K562 (cell line): ENCODE measurements at regions not wholly inside any gene's neighbourhood (a gene's known extent, or its start where the extent isn't known, plus 50 kb on each side); places are given as distances from the start of the nearest gene placed in this dataset.
A peak's percentile ranks its signal among the peaks of the same experiment; 100 is the strongest.

Experiments used
- BRD9 ChIP-seq: fragments of 450-650 bp; IDR thresholded peaks from 2 replicates; pipeline ENCODE4 v1.6.1; 2018; ENCODE audit warnings: low read depth; ENCODE audit not compliant: partially characterized antibody
- DPF2 ChIP-seq: fragments of 450-650 bp; IDR thresholded peaks from 2 replicates; pipeline ENCODE4 v1.6.1; 2016
- EHMT2 ChIP-seq: fragments of 450-650 bp; IDR thresholded peaks from 2 replicates; pipeline ENCODE4 v1.6.1; 2018; ENCODE audit warnings: antibody characterized with exemption
- EP400 ChIP-seq: fragments of 450-650 bp; IDR thresholded peaks from 2 replicates; pipeline ENCODE4 v1.6.1; 2017; ENCODE audit warnings: antibody characterized with exemption, mild to moderate bottlenecking, moderate library complexity
- EWSR1 ChIP-seq: fragments of 450-650 bp; IDR thresholded peaks from 2 replicates; pipeline ENCODE4 v1.6.1; 2018; ENCODE audit warnings: borderline replicate concordance, mild to moderate bottlenecking, low read depth, moderate library complexity; ENCODE audit not compliant: partially characterized antibody
- ILK ChIP-seq: fragments of 450-650 bp; IDR thresholded peaks from 2 replicates; pipeline ENCODE4 v1.6.1; 2016; ENCODE audit warnings: missing genetic modification characterization, low read depth, mild to moderate bottlenecking, missing compliant biosample characterization, moderate library complexity, borderline replicate concordance
- NFRKB ChIP-seq: fragments of 450-650 bp; IDR thresholded peaks from 2 replicates; pipeline ENCODE4 v1.6.1; 2016; ENCODE audit warnings: low read depth
- RBM25 ChIP-seq: fragments of 200-400 bp; formaldehyde crosslinking; IDR thresholded peaks from 2 replicates; pipeline ENCODE4 v1.6.1; 2018; ENCODE audit warnings: low read length, low read depth, moderate library complexity; ENCODE audit not compliant: severe bottlenecking
- SMARCA5 ChIP-seq: fragments of 450-650 bp; IDR thresholded peaks from 2 replicates; pipeline ENCODE4 v1.6.1; 2016
- SP2 ChIP-seq: IDR thresholded peaks from 2 replicates; pipeline ENCODE4 v1.6.1; 2011; ENCODE audit warnings: mild to moderate bottlenecking, low read depth, low read length, moderate library complexity; ENCODE audit not compliant: poor library complexity, severe bottlenecking; ENCODE audit errors: extremely low read depth
- SRF ChIP-seq, 2 experiments: fragments of 250-450, 450-650 bp in 1 of 2; sonication (Bioruptor Pico) in 1 of 2; sonication (generic) in 1 of 2; formaldehyde crosslinking; IDR thresholded peaks; 2 replicates each; pipeline versions ENCODE4 v1.5.0 to v1.5.1; 2020 to 2022; ENCODE audit warnings: mild to moderate bottlenecking in 1 of 2, missing genetic modification reagents in 1 of 2
- SRSF1 ChIP-seq: fragments of 200-400 bp; formaldehyde crosslinking; IDR thresholded peaks from 2 replicates; pipeline ENCODE4 v1.6.1; 2017; ENCODE audit warnings: mild to moderate bottlenecking, low read depth, low read length, moderate library complexity
- TRIM24 ChIP-seq, 2 experiments: fragments of 450-650 bp; IDR thresholded peaks; 2 replicates each; pipeline ENCODE4 v1.6.1; 2016
- ZNF511 ChIP-seq: sonication (generic); formaldehyde crosslinking; IDR thresholded peaks from 2 replicates; pipeline ENCODE4 v1.8.0; 2022; ENCODE audit warnings: mild to moderate bottlenecking, missing genetic modification reagents
- ZNF592 ChIP-seq: fragments of 450-650 bp; IDR thresholded peaks from 2 replicates; pipeline ENCODE4 v1.6.1; 2017; ENCODE audit warnings: antibody characterized with exemption, mild to moderate bottlenecking
- ZSCAN32 ChIP-seq: fragments of 450-650 bp; formaldehyde crosslinking; IDR thresholded peaks from 2 replicates; pipeline ENCODE4 v1.4.0; 2020; ENCODE audit warnings: mild to moderate bottlenecking, moderate library complexity
- TF ChIP-seq, protein P1 (sequence below), 3 experiments: IDR thresholded peaks in 2 of 3; conservative IDR thresholded peaks in 1 of 3; 2 replicates each; pipeline ENCODE4 v1.5.1; 2011 to 2012; ENCODE audit warnings: low read length in 3 of 3, mild to moderate bottlenecking in 3 of 3, control low read depth in 2 of 3, improper control_type of control experiment in 1 of 3, inconsistent platforms in 1 of 3, low read depth in 1 of 3, mixed read lengths in 1 of 3, moderate library complexity in 1 of 3; ENCODE audit not compliant: insufficient read depth in 2 of 3
- TF ChIP-seq, protein P2 (sequence below): fragments of 150-350 bp; IDR thresholded peaks from 2 replicates; pipeline ENCODE4 v1.6.1; 2014; ENCODE audit warnings: low read depth, mild to moderate bottlenecking, low read length, borderline replicate concordance

- TF ChIP-seq EP400 (peak; percentile 90), DPF2 (peak; percentile 80), BRD9 (peak; percentile 89), SRSF1 (no peak), ZSCAN32 (peak; percentile 60; the same call in 1 of the 2 replicates), SP2 (no peak), ILK (0 out of 2 replicates have a peak, but pooled peaks have one; percentile 34), RBM25 (no peak), NFRKB (peak; percentile 91), ZNF511 (CRISPR knock-in tag) (peak; percentile 53; the same call in 1 of the 2 replicates), SMARCA5 (no peak), EHMT2 (peak; percentile 70; the same call in 1 of the 2 replicates), TRIM24 (IDR thresholded peaks at IDR 0.05) (peak; percentile 75 to 82; a peak in 3 of 4 replicates), SRF (CRISPR knock-in tag; IDR thresholded peaks at IDR 0.05) (no peak), ZNF592 (peak; percentile 99), EWSR1 (no peak)
- TF ChIP-seq, protein P1, sequence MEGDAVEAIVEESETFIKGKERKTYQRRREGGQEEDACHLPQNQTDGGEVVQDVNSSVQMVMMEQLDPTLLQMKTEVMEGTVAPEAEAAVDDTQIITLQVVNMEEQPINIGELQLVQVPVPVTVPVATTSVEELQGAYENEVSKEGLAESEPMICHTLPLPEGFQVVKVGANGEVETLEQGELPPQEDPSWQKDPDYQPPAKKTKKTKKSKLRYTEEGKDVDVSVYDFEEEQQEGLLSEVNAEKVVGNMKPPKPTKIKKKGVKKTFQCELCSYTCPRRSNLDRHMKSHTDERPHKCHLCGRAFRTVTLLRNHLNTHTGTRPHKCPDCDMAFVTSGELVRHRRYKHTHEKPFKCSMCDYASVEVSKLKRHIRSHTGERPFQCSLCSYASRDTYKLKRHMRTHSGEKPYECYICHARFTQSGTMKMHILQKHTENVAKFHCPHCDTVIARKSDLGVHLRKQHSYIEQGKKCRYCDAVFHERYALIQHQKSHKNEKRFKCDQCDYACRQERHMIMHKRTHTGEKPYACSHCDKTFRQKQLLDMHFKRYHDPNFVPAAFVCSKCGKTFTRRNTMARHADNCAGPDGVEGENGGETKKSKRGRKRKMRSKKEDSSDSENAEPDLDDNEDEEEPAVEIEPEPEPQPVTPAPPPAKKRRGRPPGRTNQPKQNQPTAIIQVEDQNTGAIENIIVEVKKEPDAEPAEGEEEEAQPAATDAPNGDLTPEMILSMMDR (IDR thresholded peaks at IDR 0.05 in 2 of 3, conservative IDR thresholded peaks at IDR 0.05 in 1 of 3; ENCODE audit: insufficient read depth in 2 of 3, low read depth in 1 of 3, low read length in 3 of 3): no peak
- TF ChIP-seq, protein P2, sequence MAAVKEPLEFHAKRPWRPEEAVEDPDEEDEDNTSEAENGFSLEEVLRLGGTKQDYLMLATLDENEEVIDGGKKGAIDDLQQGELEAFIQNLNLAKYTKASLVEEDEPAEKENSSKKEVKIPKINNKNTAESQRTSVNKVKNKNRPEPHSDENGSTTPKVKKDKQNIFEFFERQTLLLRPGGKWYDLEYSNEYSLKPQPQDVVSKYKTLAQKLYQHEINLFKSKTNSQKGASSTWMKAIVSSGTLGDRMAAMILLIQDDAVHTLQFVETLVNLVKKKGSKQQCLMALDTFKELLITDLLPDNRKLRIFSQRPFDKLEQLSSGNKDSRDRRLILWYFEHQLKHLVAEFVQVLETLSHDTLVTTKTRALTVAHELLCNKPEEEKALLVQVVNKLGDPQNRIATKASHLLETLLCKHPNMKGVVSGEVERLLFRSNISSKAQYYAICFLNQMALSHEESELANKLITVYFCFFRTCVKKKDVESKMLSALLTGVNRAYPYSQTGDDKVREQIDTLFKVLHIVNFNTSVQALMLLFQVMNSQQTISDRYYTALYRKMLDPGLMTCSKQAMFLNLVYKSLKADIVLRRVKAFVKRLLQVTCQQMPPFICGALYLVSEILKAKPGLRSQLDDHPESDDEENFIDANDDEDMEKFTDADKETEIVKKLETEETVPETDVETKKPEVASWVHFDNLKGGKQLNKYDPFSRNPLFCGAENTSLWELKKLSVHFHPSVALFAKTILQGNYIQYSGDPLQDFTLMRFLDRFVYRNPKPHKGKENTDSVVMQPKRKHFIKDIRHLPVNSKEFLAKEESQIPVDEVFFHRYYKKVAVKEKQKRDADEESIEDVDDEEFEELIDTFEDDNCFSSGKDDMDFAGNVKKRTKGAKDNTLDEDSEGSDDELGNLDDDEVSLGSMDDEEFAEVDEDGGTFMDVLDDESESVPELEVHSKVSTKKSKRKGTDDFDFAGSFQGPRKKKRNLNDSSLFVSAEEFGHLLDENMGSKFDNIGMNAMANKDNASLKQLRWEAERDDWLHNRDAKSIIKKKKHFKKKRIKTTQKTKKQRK: no peak
Measured at GRCh38 chr3:72322264-72322976, 525.8 kb downstream of the SHQ1 start (continued).
